Rectal smooth muscle tissue (tissue), 1 donor: ENCODE measurements at regions not wholly inside any gene's neighbourhood (a gene's known extent, or its start where the extent isn't known, plus 50 kb on each side); places are given as distances from the start of the nearest gene placed in this dataset.
A peak's percentile ranks its signal among the peaks of the same experiment; 100 is the strongest.

Experiments used
- H3K27ac ChIP-seq: one replicate; pipeline ENCODE4 v1.7.0; 2013; ENCODE audit warnings: low read depth, low read length, inconsistent platforms
- H3K27me3 ChIP-seq: one replicate; pipeline ENCODE4 v1.7.0; 2013; ENCODE audit warnings: low read length; ENCODE audit not compliant: control insufficient read depth, insufficient read depth
- H3K36me3 ChIP-seq: one replicate; pipeline ENCODE4 v1.7.0; 2013; ENCODE audit warnings: low read length; ENCODE audit not compliant: control insufficient read depth, insufficient read depth
- H3K4me1 ChIP-seq: one replicate; pipeline ENCODE4 v1.7.0; 2013; ENCODE audit warnings: low read length; ENCODE audit not compliant: control insufficient read depth, insufficient read depth
- H3K4me3 ChIP-seq: one replicate; pipeline ENCODE4 v1.7.0; 2013; ENCODE audit warnings: low read length
- H3K9ac ChIP-seq: one replicate; pipeline ENCODE4 v1.7.0; 2013; ENCODE audit warnings: low read length

GRCh38 chr3:126277629-126278378, 79.4 kb downstream of the KLF15 start:
- Histone ChIP-seq H3K36me3 (no peaks in the 10 kb centered on the region), H3K27me3 (no peaks in the 10 kb centered on the region), H3K4me1 (no peaks in the 10 kb centered on the region), H3K27ac (no peak overlapping the region), H3K9ac (no peak overlapping the region), H3K4me3 (no peak overlapping the region)

DNA sequence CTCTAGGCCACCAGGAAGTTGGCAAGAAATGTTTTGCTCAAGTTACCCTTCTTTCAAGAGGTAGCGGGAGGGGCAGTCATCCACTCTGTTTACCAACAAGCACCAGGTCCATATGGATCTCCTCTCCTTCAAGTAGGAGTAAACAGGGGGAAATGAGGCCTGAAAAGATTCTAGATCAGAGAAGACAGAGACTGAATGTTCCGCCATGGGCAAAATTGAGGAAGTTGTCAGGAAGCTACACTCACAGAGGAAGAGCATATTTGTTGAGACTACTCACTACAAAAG, 81.6 kb downstream of the KLF15 start:
- no peak overlapping the region for H3K27ac ChIP-seq
- no peak overlapping the region for H3K4me3 ChIP-seq
- H3K4me1 ChIP-seq = peaks cover 3% of the 10 kb centered on the region

DNA sequence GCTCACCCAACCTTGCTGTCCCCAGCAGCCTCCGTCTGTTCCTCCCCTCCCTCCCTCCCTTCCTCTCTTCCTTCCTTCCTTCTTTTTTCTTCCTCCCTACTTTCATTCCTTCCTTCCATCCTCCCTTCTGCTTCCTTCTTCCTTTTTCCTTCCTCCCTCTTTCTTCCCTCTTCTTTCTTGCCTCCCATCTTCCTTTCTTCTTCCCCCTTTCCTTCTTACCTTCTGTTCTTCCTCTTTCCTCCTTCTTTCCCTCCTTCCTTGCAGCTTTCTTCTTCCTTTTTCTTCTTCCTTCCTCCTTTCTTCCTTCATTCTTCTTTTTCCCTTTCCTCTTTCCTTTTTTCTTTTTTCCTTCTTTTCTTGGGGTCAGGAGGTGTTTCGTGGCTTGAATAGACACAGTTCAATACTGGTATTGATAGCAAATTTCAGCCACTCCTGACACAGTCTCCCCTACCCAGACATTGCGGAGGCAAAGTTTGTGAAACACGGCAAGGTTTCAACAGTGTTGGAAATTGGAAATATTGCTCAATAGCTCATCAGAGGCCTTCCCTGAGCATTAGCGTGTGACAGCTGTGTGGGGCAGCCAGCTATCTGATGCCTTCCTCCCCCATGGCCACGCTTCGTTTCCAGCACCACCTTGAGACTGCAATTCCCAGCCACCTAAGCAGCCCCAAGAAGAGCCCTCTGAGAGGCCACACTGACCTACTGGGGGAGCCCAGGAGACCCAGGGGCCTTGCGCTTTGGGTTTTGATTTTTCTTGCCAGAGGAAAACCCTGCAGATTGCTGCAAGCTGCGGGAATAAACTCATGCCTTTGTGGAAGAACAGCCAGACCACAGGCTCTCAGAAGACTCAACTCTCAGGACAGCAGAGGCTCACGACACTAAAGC, 82.2 kb downstream of the KLF15 start:
- Histone ChIP-seq H3K27me3 (no peaks in the 10 kb centered on the region), H3K4me3 (no peak overlapping the region), H3K36me3 (no peaks in the 10 kb centered on the region), H3K4me1 (peaks cover 8% of the 10 kb centered on the region), H3K9ac (no peak overlapping the region), H3K27ac (no peak overlapping the region)

More for the DNA sequence above, 81.6 kb downstream of the KLF15 start:
- Histone ChIP-seq H3K36me3 (no peaks in the 10 kb centered on the region), H3K27me3 (no peaks in the 10 kb centered on the region), H3K9ac (no peak overlapping the region)

DNA sequence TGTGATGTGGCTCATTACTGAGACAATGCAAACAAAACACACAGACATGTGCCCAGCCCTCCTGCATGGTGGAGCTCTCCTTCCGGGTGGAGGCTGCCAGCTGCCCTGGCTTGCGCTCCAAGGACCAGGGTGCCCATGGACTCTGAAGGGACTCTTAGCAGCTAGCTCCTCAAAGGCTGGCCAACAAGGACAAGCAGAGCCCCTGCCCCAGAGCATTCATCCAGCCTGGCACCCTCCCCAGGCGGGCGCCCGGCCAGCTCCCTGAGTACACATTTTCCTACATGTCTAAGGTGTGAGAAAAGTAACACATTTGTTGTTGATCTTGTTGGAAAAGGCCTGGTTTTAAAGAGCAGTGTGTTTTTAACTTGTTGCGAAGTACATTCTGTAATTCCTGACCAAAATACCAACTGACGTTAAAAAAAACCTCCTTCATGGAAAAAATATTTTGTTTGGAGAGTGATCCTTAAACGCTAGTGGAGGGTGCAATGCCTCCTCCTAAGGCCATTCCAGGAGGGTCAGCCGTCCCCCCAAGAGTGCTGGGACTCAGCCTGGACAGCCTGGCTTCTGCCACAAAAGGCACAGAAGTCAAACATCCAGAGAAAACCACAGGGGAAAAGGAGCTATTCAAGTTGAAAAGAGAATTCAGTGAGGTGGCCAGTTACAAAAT, 86.9 kb downstream of the KLF15 start:
- Histone ChIP-seq H3K27me3 (no peaks in the 10 kb centered on the region), H3K4me3 (no peak overlapping the region), H3K27ac (peak overlapping the region; percentile 70), H3K4me1 (peaks cover 20% of the 10 kb centered on the region), H3K9ac (no peak overlapping the region), H3K36me3 (no peaks in the 10 kb centered on the region)

DNA sequence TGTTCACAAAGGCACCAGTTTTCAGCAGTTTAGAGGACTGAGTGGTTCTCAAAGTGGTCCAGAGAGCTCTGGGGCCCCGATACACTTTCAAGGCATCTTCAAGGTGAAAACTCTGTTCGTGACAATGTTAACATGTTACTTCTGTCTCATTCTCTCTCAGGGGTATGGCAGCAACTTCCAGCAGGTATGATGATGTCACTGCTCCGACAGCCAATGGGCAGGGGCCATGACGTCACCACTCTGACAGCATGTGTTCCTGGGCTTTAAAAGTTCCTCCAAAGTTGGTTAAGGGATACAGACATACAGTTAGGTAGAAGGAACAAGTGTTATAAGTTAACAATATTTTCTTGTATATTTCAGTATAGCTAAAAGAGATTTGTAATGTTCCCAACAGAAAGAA, 87.9 kb downstream of the KLF15 start:
- Histone ChIP-seq H3K27me3 (no peaks in the 10 kb centered on the region), H3K27ac (no peak overlapping the region), H3K9ac (no peak overlapping the region), H3K4me1 (peaks cover 20% of the 10 kb centered on the region), H3K4me3 (no peak overlapping the region), H3K36me3 (no peaks in the 10 kb centered on the region)

- no peaks in the 10 kb centered on the region for H3K27me3 ChIP-seq
- no peak overlapping the region for H3K4me3 ChIP-seq
- no peaks in the 10 kb centered on the region for H3K36me3 ChIP-seq
- H3K4me1 ChIP-seq = peaks cover 20% of the 10 kb centered on the region
- no peak overlapping the region for H3K27ac ChIP-seq
- H3K9ac ChIP-seq = no peak overlapping the region
These were observed 88.3 kb downstream of the KLF15 start for GRCh38 chr3:126268866-126269265.

- H3K36me3 ChIP-seq = no peaks in the 10 kb centered on the region
- H3K4me3 ChIP-seq = peak overlapping the region; percentile 46
- peaks cover 20% of the 10 kb centered on the region for H3K4me1 ChIP-seq
- no peaks in the 10 kb centered on the region for H3K27me3 ChIP-seq
- no peak overlapping the region for H3K9ac ChIP-seq
- H3K27ac ChIP-seq = peak overlapping the region; percentile 77
These were observed 87.7 kb upstream of the ALDH1L1 start for GRCh38 chr3:126267976-126268615.

GRCh38 chr3:126267169-126267975, 87.0 kb upstream of the ALDH1L1 start:
- H3K27ac ChIP-seq = peak overlapping the region; percentile 77
- H3K27me3 ChIP-seq = no peaks in the 10 kb centered on the region
- peak overlapping the region; percentile 46 for H3K4me3 ChIP-seq
- H3K36me3 ChIP-seq = no peaks in the 10 kb centered on the region
- peaks cover 20% of the 10 kb centered on the region for H3K4me1 ChIP-seq
- H3K9ac ChIP-seq = peak overlapping the region; percentile 4

GRCh38 chr3:126266850-126267168, 86.4 kb upstream of the ALDH1L1 start:
- H3K4me1 ChIP-seq = peaks cover 20% of the 10 kb centered on the region
- no peaks in the 10 kb centered on the region for H3K27me3 ChIP-seq
- H3K36me3 ChIP-seq = no peaks in the 10 kb centered on the region
- peak overlapping the region; percentile 77 for H3K27ac ChIP-seq
- H3K4me3 ChIP-seq = peak overlapping the region; percentile 46
- peak overlapping the region; percentile 4 for H3K9ac ChIP-seq

GRCh38 chr3:126266291-126266840, 86.0 kb upstream of the ALDH1L1 start:
- peaks cover 20% of the 10 kb centered on the region for H3K4me1 ChIP-seq
- H3K27me3 ChIP-seq = no peaks in the 10 kb centered on the region
- H3K36me3 ChIP-seq = no peaks in the 10 kb centered on the region
- no peak overlapping the region for H3K4me3 ChIP-seq
- H3K9ac ChIP-seq = no peak overlapping the region
- peak overlapping the region; percentile 77 for H3K27ac ChIP-seq

DNA sequence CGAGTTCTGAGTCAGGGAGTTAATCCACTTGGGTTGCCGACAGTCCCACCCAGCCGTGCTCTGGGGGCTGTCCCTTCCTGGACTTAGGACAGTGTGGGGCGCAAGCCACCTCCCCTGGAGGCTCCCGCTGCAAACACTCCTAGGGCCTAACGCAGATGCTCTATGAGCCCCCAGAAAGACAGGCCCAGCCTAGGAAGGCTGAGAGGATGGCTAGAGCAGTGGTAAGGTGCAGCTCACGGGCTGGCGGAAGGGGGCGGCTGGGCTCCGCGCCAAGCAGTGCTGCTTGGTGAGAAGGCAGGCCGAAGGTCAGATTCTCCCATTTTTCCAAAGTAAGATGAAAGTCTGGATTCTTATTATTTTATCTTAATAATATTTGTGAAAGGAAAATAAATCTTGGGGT, 84.6 kb upstream of the ALDH1L1 start:
- Histone ChIP-seq H3K9ac (no peak overlapping the region), H3K27ac (no peak overlapping the region), H3K27me3 (no peaks in the 10 kb centered on the region), H3K4me1 (peaks cover 12% of the 10 kb centered on the region), H3K4me3 (no peak overlapping the region), H3K36me3 (no peaks in the 10 kb centered on the region)
